DMS114 treated with DMSO at 0.1 percent for 48 hours (cell line): ENCODE measurements at regions not wholly inside any gene's neighbourhood (a gene's known extent, or its start where the extent isn't known, plus 50 kb on each side); places are given as distances from the start of the nearest gene placed in this dataset.
"Not testable (repeated sequence)": the region's sequence is repeated elsewhere in the genome, so short reads cannot be mapped to it uniquely, and the experiment has no call there.

ENCODE experiments used
- DNase-seq: peaks from one replicate; lab custom pipeline; 2025; ENCODE audit not compliant: unreplicated experiment; lab: John Stamatoyannopoulos, UW

DNA sequence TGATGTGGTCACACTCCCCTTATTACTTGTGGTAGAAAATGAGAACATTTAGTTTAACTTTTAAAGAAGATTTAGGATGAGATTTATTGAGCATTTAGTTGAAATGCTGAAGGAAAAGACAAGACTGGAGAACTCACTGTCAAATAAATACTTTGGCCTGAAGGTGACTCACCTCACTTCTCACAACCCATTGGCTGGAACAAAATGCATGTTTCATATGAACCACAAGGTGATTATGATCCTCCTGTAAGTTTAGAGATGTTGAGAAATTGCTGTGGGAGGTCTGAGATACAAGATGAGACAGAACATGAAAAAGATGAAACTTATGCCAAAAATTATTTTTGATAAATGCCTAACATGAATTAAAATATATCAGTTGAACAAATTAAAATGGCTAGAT is 1004.5 kb downstream of the SOCS6 start:
- DNase-seq: no peak

GRCh38 chr18:71287268-71287667 is 998.4 kb downstream of the SOCS6 start:
- no peak for DNase-seq

GRCh38 chr18:71252351-71252865 is 963.6 kb downstream of the SOCS6 start:
- DNase-seq: no peak

DNA sequence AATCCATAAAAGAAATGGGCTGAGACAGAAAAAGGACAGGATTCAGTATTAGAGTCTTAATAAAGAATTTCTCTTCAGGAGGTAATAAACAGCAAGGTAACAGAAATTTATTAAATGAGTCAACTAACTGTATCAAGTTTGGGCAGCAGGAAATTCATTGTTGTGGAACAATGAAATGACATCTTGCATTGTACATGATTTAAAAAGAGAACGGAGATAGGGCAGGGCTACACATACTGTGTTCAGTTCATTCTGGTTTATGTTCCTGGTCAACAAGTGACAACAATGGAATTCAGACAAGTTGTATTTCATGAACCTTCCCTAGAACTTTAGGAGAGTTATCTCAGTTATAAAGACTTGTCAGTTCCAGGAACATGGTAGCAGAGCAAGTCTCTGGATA is 961.3 kb downstream of the SOCS6 start:
- no peak for DNase-seq

- no peak for DNase-seq
Observed at GRCh38 chr18:71249791-71250190, 960.9 kb downstream of the SOCS6 start.

DNA sequence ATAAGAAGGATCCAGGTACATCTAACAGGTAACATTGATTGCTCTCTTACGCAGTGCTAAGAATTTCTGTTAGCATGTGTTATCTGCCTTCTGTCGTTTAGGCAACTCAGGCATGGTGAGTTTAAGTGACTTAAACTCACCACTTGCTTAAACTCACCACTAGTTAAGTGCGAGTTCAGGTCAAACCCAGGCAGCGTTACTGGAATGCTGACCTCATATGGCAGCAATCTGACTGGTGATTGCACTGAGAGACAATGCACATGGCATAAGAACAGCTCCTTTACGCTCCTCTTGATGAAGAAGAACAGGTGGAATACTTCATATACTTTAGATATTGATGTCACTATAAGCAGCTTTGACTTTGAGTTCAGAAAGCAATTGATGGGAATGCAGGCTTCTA is 954.1 kb downstream of the SOCS6 start:
- no peak for DNase-seq

- DNase-seq: no peak
Observed at GRCh38 chr18:71238974-71239624, 950.3 kb downstream of the SOCS6 start.

DNA sequence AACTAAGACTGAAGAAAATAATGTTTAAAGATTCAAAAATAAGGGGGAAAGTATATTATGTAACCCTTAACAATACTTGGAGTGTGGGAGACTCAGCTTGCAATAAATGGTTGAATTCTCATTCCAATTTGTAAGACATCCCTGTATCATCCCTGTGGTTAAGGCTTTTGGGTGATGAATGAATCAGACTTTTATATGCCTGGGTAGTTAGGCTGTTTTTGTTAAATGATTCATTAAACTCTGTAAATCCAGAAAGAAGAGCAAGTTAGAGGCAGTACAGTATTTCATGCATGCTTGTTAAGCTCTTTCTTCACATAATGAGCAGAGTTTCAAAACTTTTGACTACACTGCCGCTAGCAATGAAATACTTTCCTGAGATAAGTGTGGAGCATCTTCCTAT is 948.8 kb downstream of the SOCS6 start:
- no peak for DNase-seq

GRCh38 chr18:71233177-71233576 is 944.3 kb downstream of the SOCS6 start:
- no peak for DNase-seq

GRCh38 chr18:71223486-71223885 is 934.6 kb downstream of the SOCS6 start:
- DNase-seq: no peak

GRCh38 chr18:71221405-71221804 is 932.6 kb downstream of the SOCS6 start:
- DNase-seq: no peak

DNA sequence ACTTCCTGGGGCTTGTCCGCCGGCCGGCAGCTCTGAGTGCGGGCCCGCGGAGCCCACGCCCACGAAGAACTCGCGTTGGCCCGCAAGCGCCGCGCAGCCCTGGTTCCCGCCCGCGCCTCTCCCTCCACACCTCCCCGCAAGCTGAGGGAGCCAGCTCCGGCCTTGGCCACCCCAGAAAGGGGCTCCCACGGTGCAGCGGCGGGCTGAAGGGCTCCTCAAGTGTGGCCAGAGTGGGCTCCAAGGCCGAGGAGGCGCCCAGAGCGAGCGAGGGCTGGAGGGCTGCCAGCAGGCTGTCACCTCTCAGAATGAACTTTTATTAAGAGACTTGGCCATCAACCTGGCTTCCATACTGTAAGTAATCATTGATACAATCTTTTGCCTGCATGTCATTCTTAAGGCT is 923.9 kb downstream of the SOCS6 start:
- not testable (repeated sequence) for DNase-seq

DNA sequence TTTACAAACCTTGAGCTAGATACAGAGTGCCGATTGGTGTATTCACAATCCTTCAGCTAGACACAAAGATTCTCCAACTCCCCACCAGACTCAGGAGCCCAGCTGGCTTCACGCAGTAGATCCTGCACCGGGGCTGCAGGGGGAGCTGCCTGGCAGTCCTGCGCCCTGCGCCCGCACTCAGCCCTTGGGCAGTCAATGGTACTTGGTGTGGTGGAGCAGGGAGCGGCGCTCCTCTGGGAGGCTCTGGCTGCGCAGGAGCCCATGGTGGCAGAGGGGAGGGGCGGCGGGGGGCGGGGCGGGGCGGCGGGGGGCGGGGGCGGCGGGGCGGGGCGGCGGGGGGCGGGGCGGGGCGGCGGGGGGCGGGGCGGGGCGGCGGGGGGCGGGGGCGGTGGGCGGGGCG is 923.4 kb downstream of the SOCS6 start:
- no peak for DNase-seq

DNA sequence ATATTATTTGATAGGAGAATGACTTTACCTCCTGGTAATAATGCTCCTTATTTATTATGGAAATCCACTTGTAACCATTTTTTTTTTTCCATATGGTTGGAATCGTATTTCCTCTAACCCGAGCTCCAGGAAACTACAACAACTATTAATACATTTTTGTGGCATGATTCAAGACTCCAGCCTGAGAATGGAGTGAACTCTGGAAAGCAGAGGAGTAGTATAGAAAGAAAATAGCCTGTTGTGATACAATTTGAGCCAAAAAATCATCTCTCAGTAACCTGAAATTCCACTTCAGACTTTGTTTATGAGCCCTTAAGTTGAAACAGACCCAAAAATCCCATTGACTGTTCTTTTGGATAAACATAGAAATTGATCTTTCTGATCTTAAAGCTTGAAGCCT is 921.1 kb downstream of the SOCS6 start:
- no peak for DNase-seq

DNA sequence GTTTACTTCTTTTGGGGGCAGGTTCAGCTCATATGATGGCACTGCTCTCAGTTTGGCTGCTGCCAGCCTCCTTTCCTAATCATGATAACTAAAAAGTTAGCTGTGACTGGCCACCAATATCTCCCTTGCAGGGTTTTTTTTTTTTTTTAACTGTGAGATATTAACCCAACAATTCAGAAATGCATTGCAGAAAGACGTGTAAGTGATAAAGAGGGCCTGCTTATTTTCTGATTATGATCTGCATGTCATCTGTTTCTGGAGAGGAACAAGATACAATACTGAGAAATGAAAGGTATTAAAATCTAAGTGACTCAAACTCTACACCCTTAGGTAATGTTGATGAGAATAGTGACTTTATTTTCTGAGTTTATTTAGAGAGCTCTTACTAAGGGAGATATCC is 905.6 kb downstream of the SOCS6 start:
- DNase-seq: no peak

DNA sequence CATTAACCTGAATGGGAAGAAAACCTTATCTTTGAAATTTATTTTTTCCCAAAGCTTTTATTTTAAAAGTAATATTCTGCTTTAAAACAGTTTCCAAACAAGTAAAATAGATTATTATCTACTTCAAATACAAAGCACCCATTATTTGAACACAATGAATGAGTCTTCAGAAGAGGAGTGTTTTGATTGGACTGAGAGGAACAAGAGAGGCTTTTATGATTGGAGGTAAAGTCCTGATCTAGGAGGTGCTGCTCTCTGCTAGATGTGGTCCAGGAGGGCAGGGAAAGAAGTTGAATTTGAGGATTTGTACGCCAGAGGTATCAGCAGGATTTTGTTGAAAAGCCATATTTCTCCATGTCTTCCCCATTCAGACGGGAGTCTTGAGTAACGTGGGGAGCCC is 900.7 kb downstream of the SOCS6 start:
- DNase-seq: no peak

DNA sequence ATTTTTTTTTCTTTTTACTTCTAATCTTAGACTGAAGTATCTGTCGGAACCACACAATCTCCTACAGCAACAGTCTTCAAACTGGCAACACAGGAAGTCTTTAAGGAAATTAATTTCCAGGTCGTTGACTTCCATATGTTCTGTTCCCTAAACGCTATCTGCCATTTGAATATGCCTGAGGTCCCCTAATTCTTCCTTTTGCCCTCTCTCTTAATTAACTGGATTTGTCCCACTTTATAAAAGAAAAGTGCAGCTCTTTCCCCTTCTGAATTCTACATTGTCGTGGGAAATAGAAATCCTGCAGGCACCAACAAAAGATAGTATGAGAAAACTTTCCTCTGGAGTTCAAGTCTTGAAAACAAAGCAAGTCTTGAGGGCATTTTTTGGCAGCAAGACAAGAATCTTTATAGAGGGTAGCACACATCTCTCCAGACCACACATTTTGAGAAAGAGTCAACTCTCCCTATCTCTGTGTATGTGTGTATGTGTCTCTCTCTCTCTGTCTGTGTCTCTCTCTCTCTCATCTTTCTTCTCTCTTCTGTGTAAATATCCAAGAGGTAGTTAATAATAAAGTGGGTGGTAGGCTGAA is 879.8 kb downstream of the SOCS6 start:
- DNase-seq: no peak

DNA sequence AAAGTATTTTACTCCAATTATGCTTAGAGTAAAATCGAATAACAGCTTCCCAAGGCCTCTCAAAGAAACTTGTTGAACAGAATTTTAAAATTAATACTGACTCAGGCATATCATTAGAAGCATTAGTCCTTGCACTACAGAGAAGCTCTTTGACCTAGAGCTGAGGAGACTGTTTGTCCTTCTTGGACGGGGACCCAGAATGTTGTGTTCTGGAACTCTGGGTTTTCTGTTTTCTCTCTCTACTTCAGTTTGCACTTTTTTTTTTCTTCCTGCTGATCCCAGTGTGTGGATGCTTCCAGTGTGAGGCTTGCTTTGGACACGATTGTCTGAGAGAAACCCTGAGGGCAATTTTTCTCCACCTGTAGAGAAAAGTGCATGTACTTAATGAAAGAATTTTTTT is 847.6 kb downstream of the SOCS6 start:
- DNase-seq: no peak

DNA sequence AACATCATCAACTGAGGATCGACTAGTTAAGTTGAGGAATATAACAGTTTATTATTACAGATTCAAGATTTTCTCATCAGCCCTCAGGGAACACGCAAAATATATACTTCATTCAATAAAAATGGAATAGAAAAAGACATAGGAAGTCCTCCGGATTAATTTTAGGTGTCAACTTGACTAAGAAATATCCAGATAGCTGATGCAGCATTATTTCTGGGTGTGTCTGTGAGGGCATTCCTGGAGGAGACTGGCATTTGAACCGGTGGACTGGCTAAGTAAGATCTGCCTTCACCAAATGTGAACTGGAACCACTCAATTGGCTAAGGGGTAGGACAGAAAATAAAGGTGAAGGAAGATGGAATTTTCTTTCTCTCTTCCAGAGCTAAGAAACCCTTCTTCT is 845.3 kb downstream of the SOCS6 start:
- DNase-seq: no peak

DNA sequence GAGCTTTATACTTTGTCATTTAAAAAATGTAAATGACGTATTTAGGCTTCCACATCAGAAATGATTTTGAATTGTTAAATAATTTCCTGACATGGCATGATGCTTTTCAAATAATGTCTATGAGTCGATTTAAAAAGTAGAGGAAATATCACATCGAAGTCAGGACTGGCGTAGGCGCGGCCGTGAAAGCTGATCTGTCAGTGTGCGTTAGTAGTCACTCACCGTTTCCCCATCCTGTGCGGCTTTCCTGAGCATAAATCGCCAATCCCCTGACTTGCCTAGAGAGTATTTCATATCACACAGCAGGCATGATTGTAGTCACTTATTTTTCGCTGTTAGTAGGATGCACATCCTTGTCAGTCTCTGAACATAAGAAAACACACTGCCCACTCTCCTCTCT is 843.1 kb downstream of the SOCS6 start:
- no peak for DNase-seq

DNA sequence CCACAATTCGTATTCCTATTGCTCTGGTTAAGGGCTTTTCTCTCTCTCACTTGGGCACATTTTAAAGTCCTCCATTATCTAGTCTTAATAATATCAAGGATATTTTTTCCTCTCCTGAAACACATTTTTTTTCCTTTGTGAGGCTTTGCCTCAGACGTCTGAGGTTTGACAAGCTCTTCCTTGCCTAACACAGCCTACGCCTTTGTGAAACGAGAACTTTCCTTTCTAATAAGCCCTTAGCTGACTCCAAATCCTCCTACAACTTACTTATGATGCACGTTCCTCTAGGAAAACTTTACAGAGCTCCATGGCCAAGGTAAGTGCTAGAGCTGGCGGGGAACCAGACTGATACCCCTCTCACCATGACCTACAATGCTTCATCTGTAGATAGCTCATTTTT is 841.5 kb downstream of the SOCS6 start:
- DNase-seq: no peak

- no peak for DNase-seq
Observed at GRCh38 chr18:71125581-71125980, 836.7 kb downstream of the SOCS6 start.

GRCh38 chr18:71116535-71116934 is 827.7 kb downstream of the SOCS6 start:
- no peak for DNase-seq
